Lower leg skin (tissue), 4 donors: ENCODE measurements at regions not wholly inside any gene's neighbourhood (a gene's known extent, or its start where the extent isn't known, plus 50 kb on each side); places are given as distances from the start of the nearest gene placed in this dataset.

ENCODE experiments used
- DNase-seq, 2 donors: peaks; one replicate each; pipeline ENCODE4 v3.0.0-alpha.2; 2019; ENCODE audit warnings: low spot score in 2 of 2
- H3K4me3 ChIP-seq: fragments of 200-600 bp; sonication (generic); 2 replicates; pipeline ENCODE4 v1.5.1; 2017; ENCODE audit warnings: mild to moderate bottlenecking, low read depth; ENCODE audit not compliant: poor library complexity, severe bottlenecking
- POLR2A ChIP-seq, 2 donors: fragments of 450-650 bp; IDR thresholded peaks; one replicate each; pipeline ENCODE4 v1.6.1; 2016 to 2017; ENCODE audit warnings: antibody characterized with exemption in 2 of 2, mild to moderate bottlenecking in 1 of 2, moderate library complexity in 1 of 2
- WGBS, 2 donors: methylation state at CpG; one replicate each; pipeline ENCODE4 v1.1.5; 2018; 5-methylcytosine and 5-hydroxymethylcytosine counted together
- intact Hi-C: fragments of 100-400 bp; cut with DNase I; formaldehyde crosslinking; loops from one replicate; pipeline ENCODE4 v1.15.0; 2023; ENCODE audit warnings: low total_unique reads
- TF ChIP-seq, protein P1 (sequence below), 3 donors: fragments of 450-650 bp; IDR thresholded peaks; one replicate each; pipeline ENCODE4 v1.5.1; 2016; ENCODE audit warnings: antibody characterized with exemption in 3 of 3, mild to moderate bottlenecking in 3 of 3, moderate library complexity in 2 of 3

DNA sequence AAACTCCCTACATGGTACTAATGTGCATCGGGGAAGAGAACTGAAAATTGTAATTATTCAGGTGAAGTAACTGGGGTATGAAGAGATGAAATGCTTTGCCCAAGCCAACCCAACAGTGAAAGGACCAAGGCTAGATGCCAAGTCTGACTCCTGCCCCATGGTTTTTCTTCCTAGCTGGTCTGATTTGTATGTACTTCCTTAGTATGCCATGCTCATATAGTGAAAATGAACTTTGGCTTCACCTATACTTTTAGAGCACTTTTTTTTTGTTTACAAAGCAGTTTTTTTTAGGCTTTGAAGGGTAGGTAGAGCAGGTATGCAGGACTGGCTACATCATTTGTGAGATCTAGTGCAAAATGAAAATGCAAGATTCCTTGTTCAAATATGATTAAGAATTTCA lies 359.4 kb upstream of the RIOK2 start:
- 95 to 100% methylated on average over 1 of the region's 1 CpG for WGBS, 2 donors
- no peak for DNase-seq
- TF ChIP-seq POLR2A (IDR thresholded peaks at IDR 0.05) = no peak
- TF ChIP-seq, protein P1, sequence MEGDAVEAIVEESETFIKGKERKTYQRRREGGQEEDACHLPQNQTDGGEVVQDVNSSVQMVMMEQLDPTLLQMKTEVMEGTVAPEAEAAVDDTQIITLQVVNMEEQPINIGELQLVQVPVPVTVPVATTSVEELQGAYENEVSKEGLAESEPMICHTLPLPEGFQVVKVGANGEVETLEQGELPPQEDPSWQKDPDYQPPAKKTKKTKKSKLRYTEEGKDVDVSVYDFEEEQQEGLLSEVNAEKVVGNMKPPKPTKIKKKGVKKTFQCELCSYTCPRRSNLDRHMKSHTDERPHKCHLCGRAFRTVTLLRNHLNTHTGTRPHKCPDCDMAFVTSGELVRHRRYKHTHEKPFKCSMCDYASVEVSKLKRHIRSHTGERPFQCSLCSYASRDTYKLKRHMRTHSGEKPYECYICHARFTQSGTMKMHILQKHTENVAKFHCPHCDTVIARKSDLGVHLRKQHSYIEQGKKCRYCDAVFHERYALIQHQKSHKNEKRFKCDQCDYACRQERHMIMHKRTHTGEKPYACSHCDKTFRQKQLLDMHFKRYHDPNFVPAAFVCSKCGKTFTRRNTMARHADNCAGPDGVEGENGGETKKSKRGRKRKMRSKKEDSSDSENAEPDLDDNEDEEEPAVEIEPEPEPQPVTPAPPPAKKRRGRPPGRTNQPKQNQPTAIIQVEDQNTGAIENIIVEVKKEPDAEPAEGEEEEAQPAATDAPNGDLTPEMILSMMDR (IDR thresholded peaks at IDR 0.05) = no peak
- intact Hi-C loops = no loop called here
- H3K4me3 ChIP-seq = no peak overlapping the region

- no peak for DNase-seq
- intact Hi-C loops = no loop called here
- H3K4me3 ChIP-seq = no peak overlapping the region
- 57% methylated on average over 4 of the region's 4 CpGs for WGBS, 2 donors
- TF ChIP-seq, protein P1 (IDR thresholded peaks at IDR 0.05) = no peak
- TF ChIP-seq POLR2A (IDR thresholded peaks at IDR 0.05) = no peak
Observed at GRCh38 chr5:97543166-97543565, 360.1 kb upstream of the RIOK2 start.

- no peak overlapping the region for H3K4me3 ChIP-seq
- TF ChIP-seq, protein P1 (IDR thresholded peaks at IDR 0.05) = no peak
- TF ChIP-seq POLR2A (IDR thresholded peaks at IDR 0.05) = no peak
- WGBS, 2 donors = 49 to 62% methylated on average over 3 of the region's 3 CpGs
- no peak for DNase-seq
- intact Hi-C loops = no loop called here
Observed at GRCh38 chr5:97544240-97544639, 361.2 kb upstream of the RIOK2 start.

- intact Hi-C loops = no loop called here
- DNase-seq = no peak
- no peak overlapping the region for H3K4me3 ChIP-seq
- TF ChIP-seq, protein P1 (IDR thresholded peaks at IDR 0.05) = no peak
- TF ChIP-seq POLR2A (IDR thresholded peaks at IDR 0.05) = no peak
- 62 to 68% methylated on average over 5 of the region's 5 CpGs for WGBS, 2 donors
Observed at GRCh38 chr5:97544678-97545077, 361.6 kb upstream of the RIOK2 start.

DNA sequence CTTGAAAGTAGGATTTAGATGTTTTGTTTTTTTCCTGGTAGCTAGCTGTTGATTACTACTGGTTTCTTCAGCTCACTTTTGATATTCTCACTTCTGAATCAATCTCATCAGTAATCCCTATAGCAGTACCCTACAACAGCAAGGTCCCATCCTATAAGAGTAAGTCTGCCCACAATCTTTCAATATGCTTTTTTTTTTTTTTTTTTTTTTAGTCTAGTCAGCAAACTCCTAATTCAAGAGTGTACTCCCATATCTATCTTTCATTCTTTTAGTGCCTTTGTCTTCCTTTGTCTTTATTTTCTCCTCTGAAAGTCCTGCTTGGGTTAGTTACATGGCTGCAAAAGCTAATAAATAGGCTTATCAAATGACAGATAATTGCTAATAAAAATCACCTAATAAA lies 362.4 kb upstream of the RIOK2 start:
- intact Hi-C loops = no loop called here
- no peak for DNase-seq
- no peak overlapping the region for H3K4me3 ChIP-seq
- no peak for TF ChIP-seq POLR2A (IDR thresholded peaks at IDR 0.05)
- TF ChIP-seq, protein P1 (IDR thresholded peaks at IDR 0.05) = no peak

GRCh38 chr5:97545886-97546535 lies 363.0 kb upstream of the RIOK2 start:
- intact Hi-C loops = no loop called here
- TF ChIP-seq POLR2A (IDR thresholded peaks at IDR 0.05) = no peak
- TF ChIP-seq, protein P1 (IDR thresholded peaks at IDR 0.05) = no peak
- H3K4me3 ChIP-seq = no peak overlapping the region
- DNase-seq = no peak
- 50 to 57% methylated on average over 2 of the region's 2 CpGs for WGBS, 2 donors
